HG03558 (cell line): ENCODE measurements at regions not wholly inside any gene's neighbourhood (a gene's known extent, or its start where the extent isn't known, plus 50 kb on each side); places are given as distances from the start of the nearest gene placed in this dataset.

ENCODE experiments used
- ATAC-seq: cut with Tn5 transposase; IDR thresholded peaks from one replicate; pipeline ENCODE4 v1.9.1; 2021; ENCODE audit warnings: moderate number of reproducible peaks; ENCODE audit not compliant: unreplicated experiment; ENCODE audit errors: extremely low read depth

DNA sequence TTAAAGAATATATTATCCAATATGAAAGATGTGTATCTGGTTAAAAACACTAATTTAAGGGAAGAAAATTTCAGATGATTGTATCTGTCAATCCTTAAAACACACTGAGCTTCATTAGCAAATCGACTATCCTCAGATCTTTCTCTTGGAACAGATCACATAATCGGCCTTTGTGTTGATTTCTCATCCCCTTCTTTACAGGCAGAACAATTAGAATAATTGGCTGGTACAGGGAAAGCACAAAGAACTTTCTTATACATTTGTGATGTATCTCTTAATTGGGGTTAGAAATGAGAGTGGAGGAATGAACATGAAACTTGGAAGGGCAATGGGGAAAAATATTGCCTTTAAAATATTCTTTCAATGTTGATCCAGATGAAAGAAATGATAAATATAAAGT, 662.1 kb downstream of the TLE4 start:
- ATAC-seq, result no peak

DNA sequence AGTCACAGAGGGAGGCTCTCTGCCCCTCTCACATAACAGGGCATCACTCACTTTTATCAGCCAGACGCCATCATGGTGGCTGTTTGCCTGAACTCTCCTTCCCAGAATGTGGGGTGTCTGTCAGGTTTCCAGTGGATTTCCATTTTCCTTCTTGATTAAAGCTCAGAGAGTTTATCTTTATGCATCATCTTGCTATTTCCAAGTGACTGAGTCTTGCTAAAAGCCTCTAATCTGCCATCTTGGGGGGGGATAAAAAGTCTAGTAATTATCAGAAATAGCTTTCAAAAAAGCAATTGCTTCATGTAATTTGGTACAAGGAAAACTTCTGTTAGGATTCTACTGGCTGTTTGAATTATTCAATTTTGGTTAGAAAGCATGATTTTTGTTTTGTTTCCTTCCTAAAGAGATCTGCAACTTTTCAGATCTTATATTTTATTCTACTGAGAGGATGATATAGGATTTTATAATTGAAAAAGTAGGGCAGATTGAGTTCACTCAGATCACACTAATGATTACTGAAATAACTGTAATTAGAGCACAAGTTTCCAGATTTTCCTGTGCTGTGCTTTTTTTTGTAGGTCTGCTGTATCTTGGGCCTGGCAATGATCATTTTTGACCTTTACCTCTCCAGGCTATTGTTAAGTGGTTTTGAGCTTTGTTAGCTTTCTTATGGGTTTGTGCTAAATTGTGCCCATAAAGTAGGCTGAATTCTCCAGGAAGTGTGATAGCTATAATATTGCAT, 661.5 kb downstream of the TLE4 start:
- no peak for ATAC-seq

DNA sequence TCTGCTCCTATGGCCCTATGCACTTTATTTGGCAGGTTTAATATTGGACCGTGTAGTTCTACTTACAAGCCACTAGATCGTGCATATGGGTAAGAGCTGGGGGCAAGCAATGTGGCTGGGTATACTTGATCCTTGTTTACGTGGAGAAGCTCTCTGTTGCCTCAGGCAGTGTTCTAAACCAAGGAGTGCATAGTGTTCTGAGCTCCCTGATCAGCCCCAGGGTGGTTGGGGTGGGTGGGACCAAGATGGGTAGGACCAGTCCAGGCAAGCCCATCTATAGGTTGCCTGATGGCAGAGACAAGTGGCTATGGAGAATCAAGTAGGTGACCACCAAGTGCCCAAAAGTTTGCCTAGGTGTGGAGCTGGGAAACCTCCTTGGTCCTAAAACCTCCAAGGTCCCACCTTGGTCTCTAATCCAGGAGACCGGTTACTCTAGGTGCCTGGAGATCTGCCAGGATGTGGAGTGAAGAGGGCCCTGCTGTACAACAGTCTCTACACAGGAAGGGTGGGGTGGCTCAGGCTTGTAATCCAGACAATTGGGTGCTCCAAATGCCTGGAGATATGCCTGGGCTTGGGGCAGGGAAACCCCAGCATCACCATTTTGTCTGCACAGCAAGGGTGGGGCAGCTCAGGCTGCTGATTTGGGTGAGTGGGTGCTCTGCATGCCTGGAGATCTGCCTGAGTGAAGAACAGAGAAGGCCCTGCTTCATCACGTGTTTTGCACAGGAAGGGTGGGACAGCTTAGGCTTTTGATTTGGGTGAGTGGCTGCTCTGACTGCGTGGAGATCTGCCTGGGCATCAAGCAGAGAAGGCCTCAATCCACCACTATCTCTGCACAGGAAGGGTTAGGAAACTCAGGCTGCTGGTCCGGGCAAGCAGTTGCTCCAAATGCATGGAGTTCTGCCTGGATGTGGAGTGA, 659.8 kb downstream of the TLE4 start:
- ATAC-seq, result no peak

DNA sequence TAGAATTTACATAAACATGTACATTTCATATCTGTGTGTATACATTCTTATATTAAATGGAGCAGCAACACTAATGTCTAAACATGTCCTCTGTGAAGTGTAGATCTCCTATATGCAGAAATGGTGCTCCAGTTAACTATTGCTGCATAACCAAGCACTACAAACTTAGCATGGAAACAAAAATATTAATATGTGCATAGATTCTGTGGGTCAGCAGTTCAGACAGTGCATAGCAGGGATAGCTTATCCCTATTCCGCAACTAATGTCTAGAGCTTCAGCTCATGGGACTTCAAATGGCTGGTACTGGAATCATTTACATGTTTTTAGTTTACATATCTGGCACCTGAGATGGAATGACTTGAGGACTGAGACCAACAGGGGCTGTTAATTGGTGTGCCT, 652.1 kb downstream of the TLE4 start:
- no peak for ATAC-seq

DNA sequence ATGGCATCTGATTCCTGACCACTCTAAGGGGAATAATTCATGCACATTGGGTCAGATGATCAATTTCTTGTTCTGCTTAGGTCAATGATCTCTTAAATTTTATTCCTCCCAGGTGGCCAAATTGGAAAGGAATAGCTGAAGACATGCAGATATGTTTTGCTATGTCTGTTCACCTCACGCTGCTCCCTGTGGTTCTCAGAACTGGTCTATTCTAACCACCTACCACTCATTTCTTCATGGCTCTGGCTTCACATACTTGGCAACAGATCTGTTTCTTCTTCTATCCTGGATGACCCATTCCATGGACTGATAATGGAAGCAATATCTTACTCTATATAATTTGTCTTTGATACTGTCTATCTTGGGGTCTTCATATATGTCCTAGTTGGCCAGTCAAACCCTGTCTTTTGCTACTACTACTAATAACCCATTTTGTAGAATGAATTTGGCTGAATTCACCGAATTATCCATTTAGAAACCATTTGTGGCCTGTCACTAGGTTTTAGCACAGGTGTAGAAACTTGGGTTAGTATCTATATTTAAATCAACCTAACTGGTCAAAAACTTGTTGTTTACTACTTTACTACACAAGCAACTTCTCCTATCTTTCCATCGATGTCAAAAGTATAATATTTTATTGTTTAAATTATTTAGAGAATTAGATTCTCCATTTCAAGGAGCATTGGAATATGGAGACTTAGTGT, 650.9 kb downstream of the TLE4 start:
- ATAC-seq, result no peak

DNA sequence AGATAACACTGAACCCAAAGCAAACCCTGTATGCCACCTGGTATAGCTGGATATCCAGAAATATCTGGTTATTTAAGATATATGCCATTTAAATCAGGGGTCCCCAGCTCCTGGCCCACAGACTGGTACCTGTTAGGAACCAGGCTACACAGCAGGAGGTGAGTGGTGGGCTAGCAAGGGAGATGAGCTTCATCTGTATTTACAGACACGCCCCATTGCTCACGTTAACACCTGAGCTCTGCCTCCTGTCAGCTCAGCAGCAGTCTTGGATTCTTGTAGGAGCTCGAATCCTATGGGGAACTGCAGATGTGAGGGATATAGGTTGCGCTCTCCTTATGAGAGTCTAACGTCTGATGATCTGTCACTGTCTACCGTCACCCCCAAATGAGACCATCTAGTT, 646.6 kb downstream of the TLE4 start:
- ATAC-seq, result no peak

DNA sequence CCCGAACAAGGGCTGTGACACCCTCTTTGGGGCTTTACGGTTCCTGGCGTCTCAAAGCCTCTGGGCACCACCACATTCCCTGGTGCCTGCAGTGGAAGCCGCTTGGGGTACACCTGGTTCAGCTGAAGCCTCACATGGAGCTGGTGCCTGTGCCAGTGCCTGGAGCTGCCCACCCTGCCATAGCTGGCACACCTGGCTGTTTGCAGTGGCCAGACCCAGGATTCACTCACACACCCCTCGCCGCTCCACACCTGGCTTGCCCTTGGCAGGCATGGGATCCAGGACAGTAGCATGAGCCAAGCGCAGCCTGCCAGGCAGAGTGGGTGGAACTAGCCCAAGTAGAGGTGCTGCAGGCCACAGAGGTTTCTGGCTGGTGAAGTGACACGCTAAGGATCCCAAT, 641.8 kb downstream of the TLE4 start:
- no peak for ATAC-seq

DNA sequence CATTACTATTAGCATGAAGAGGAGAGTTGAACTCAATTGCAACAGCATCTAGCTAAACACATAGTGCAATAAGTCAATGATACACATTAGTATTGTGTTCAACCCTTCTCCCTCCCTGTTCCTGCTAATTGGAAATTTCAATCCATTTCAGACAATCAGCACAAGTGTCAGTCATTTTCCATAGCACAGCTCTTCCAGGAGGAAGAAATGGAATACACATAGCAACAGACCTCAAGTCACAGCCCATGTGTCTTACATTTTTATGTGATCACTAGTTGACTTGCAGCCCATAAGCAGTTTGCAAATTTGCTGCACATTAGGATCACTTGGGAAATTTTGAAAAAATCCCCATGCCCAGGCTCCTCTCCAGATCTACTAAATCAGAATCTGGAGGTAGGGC, 636.9 kb downstream of the TLE4 start:
- ATAC-seq, result no peak

DNA sequence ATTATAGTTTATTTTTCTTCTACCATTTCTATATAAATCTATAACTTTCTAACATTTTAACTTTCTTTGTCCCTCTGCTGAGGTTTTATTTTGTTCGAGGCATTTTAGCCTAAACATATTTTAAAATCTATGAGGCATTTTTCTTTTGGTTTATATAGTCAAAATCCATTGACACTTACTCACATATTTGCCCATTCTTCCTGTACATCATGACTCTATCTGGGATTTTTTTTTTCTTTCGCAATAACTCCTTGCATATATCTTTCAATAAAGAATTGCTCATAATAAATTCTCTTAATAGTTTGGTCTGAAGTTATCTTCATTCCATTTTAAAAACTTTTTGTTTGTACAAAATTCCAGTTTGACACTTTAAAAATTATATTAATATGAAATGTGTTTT, 632.3 kb downstream of the TLE4 start:
- no peak for ATAC-seq

DNA sequence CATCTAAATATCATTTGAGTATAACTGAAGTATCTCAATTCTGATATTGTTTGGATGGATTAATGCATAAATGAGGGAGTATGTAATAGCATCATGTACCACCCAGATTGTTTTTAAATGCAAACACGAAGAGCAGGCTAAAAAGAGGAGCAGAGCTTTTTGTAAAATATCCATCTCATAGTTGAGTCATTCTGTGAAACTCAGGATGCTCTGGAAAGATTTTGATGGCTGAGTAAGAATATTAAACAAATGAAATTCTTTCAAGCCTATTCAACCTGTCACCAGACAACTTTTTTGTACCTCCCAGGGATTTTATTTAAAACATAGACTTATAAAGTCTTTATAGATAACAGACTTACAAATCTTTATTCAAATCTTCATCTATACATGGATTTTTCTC, 625.9 kb downstream of the TLE4 start:
- no peak for ATAC-seq

DNA sequence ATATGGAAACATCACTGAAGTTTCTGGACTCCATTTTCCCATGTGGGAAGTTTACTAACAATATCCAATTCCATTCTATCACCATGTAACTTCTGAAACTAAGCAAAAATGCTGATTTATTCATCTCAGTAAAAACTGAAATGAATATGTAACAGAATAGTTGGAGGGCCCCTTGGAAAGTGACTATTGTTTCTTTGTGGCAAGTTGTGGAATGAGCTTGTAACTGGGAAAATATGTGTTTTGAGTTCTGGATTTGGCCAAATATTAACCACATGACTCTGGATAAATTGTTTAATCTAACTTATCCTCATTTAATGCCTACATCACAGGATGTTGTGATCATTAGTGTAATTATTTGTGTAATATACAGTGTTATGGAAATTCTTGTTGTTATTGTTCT, 619.3 kb downstream of the TLE4 start:
- ATAC-seq, result no peak

DNA sequence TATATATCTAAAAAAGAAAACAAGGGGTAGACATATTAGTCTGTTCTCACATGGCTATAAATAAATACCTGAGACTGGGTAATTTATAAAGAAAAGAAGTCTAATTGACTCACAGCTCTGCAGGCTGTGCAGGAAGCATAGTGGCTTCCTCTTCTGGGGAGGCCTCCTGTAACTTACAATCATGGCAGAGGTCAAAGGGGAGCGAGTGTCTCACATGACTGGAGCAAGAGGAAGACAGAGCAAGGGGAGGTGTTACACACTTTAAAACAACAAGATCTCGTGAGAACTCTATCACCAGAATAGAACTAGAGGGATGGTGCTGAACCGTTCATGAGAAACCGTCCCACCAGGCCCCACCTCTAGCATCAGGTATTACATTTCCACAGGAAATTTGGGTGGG, 616.8 kb downstream of the TLE4 start:
- no peak for ATAC-seq

DNA sequence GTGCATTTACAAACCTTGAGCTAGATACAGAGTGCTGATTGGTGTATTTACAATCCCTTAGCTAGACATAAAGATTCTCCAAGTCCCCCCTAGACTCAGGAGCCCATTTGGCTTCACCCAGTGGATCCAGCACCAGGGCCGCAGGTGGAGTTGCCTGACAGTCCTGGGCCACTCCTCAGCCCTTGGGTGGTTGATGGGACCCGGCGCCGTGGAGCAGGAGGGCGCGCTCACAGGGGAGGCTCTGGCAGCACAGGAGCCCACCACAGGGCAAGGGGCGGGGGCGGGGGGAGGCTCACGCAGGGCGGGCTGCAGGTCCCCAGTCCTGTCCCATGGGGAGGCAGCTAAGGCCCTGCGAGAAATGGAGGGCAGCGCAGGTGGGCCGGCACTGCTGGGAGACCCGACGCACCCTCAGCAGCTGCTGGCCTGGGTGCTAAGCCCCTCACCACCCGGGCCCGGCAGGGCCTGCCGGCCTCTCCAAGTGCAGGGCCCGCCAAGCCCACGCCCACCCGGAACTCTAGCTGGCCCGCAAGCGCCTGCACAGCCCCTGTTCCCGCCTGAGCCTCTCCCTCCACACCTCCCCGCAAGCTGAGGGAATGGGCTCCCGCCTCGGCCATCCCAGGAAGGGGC, 613.5 kb downstream of the TLE4 start:
- ATAC-seq, result no peak

DNA sequence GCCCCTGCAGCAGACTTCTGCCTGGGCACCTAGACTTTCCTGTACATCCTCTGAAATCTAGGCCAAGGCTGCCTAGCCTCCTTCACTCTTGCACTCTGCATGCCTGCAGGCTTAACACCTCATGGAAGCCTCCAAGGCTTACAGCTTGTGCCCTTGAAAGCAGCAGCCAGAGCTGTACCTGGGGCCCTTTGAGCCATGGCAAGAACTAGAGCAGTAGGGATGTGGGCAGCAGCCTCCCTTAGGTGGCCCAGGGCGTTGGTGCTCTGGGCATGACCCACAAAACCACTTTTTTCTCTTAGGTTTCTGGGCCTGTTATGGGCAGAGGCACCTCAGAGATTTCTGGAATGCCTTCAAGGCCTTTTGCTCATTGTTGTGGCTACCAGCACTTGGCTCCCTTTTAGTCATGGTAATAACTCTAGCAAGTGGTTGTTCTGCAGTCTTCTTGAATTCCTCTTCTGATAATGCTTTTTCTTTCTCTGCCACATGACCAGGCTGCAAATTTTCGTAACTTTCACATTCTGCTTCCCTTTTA, 606.2 kb downstream of the TLE4 start:
- no peak for ATAC-seq

DNA sequence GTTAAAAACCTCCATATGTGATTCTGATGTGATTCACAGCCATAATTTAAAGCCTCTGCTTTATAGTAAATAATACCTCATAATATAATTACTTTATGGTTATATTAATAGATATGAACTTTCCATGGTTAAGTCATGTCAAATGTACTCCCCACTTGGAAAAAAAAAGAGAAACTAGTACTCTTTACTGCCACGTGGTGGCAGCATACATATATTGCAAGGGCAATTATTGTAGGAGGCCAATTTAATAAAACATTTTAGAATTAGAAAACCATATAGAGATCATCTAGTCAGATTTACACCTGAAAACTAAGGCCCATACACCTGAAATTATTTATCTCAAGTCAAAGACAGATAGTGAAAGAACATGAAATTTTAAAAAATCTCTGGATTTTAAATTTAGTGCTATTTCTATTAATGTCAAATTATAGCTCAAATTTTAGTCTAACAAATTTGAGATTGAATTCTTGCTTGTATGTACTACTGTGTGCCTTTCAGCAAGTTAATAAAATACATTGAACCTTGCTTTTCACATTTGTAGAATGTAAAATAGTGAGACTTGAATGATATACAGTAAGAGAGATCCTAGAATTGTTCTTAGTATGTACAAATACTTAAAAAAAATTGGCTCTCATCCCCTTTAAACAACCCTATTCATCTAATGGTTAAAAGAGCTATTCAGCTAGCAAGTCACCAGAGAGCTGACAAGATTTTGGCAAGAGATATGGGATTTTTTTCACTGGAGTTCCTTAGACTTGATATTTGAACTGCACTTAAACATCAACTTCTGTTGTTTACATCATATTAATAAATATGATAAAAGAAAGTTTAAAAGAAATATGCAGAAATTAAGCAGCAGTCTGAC, 603.8 kb downstream of the TLE4 start:
- ATAC-seq, result no peak

DNA sequence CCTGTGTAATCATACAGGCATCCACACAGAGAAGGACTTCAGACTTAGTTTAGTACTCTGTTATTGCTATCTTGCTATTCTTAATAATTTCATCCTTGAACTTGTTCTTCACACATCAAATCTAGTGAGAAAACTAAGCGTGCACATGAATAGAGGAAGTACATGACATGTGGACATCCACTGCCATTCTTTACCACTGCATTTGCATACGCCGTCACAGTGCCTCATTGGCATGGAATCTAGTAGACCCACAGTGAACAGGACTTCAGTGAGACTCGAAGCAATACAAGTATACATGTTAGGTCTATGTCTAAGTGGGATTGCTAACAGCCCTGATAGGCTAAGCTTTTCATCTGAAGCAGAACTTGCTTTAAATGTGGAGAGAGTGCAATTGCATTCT, 592.1 kb downstream of the TLE4 start:
- no peak for ATAC-seq

DNA sequence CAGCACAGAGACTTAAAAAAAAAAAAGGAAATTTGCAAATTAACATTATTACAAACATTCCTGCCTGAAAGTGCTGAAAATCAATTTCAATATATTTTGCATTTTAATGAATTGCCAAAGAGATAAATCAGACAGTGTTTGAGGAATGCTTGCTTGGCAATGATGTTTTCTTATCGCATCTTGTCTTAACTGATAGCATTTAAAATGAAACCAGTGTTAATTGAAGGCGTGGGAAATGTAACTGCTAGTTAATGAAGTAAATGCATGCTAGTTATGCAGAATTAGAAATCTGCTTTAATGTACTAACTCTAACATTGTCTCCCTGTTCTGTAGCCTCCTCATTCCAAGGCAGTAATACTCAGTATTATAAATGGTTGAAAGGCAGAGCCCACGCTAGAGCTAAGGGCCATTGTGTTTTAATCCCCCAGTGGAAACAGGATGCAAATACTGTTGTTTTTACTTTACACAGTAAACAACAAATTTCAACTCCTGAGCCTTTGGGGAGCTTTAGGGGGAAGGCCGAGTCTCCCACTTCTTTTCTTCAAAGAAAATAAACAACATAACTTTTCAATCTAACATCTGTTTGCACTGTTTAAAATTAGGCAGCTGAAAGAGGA, 586.9 kb downstream of the TLE4 start:
- ATAC-seq, result no peak

DNA sequence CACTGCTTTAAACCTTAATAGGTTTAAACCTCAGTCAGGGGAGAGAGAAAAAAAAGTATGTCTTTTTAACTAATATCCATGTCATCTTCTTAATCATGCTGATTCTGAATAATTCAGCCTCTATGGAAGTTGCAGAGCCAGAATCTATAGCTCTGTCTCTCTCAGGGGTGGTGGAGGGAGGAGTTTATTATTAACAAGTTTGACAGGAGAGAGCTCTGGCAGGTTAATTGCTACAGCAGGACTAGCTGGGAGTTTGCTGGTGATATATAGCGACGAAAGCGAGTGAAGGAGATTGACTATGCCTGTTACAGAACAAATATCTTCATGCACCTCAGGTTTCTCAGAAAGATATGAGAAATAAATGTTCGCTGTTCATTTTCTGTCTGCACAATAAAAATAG, 586.4 kb downstream of the TLE4 start:
- ATAC-seq, result no peak

DNA sequence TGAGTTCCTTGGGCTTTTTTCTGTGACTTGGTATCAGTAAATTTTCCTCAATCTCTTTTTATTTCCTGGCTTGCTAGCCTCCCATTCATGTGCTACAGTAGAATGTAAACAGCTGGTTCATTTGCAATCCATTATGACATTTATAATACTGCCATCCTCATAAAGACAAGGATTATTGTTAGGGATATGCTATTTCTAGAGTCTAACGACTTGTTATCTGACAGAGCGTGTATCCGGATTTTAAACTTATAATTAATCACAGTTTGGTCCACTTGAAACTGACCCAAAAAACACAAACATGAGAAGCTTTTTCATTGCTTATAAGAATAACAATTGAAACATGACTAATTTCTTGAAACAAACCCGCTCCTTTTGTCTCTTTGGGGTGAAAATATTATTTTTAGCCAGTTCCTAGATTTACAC, 585.8 kb downstream of the TLE4 start:
- no peak for ATAC-seq
